GM23338 (cell line): ENCODE measurements at regions not wholly inside any gene's neighbourhood (a gene's known extent, or its start where the extent isn't known, plus 50 kb on each side); places are given as distances from the start of the nearest gene placed in this dataset.

Source experiments
- ATAC-seq: fragments of 200-7000 bp; cut with Tn5 transposase; 3 replicates; pipeline ENCODE4 v1.9.1; 2020
- DNase-seq: peaks from one replicate; pipeline ENCODE4 v3.0.0-alpha.2; 2015; ENCODE audit warnings: low spot score
- H2AFZ ChIP-seq: fragments of 200-600 bp; sonication (generic); 2 replicates; pipeline ENCODE4 v1.8.0; 2016; ENCODE audit warnings: antibody characterized with exemption, mild to moderate bottlenecking, moderate library complexity
- H3F3A ChIP-seq: fragments of 200-600 bp; sonication (generic); replicated peaks from 2 replicates; pipeline ENCODE4 v1.8.0; 2017; ENCODE audit warnings: antibody characterized with exemption, mixed run types, low read depth
- H3K27ac ChIP-seq: fragments of 200-600 bp; sonication (generic); 2 replicates; pipeline ENCODE4 v1.6.1; 2016; ENCODE audit warnings: low read depth
- H3K27me3 ChIP-seq: fragments of 200-600 bp; sonication (generic); 2 replicates; pipeline ENCODE4 v1.8.0; 2016; ENCODE audit warnings: mild to moderate bottlenecking, mixed run types, moderate library complexity; ENCODE audit not compliant: insufficient read depth
- H3K36me3 ChIP-seq: fragments of 200-600 bp; sonication (generic); 2 replicates; pipeline ENCODE4 v1.8.0; 2016; ENCODE audit warnings: mild to moderate bottlenecking; ENCODE audit not compliant: insufficient read depth
- H3K4me1 ChIP-seq: fragments of 200-600 bp; sonication (generic); 2 replicates; pipeline ENCODE4 v1.8.0; 2016; ENCODE audit warnings: mild to moderate bottlenecking, moderate library complexity; ENCODE audit not compliant: insufficient read depth
- H3K4me2 ChIP-seq: fragments of 200-600 bp; sonication (generic); 2 replicates; pipeline ENCODE4 v1.7.1; 2017; ENCODE audit warnings: mixed run types
- H3K4me3 ChIP-seq: fragments of 200-600 bp; sonication (generic); 2 replicates; pipeline ENCODE4 v1.6.1; 2016; ENCODE audit warnings: mixed run types
- H3K79me2 ChIP-seq: fragments of 200-600 bp; sonication (generic); replicated peaks from 2 replicates; pipeline ENCODE4 v1.8.0; 2017; ENCODE audit warnings: mild to moderate bottlenecking; ENCODE audit not compliant: insufficient read depth
- H3K9me2 ChIP-seq: fragments of 200-600 bp; sonication (generic); 2 replicates; pipeline ENCODE4 v1.8.0; 2017; ENCODE audit not compliant: insufficient read depth
- H4K20me1 ChIP-seq: fragments of 200-600 bp; sonication (generic); replicated peaks from 2 replicates; pipeline ENCODE4 v1.8.0; 2017; ENCODE audit warnings: mild to moderate bottlenecking; ENCODE audit not compliant: insufficient read depth
- H3K27ac Mint-ChIP-seq: 2 replicates; pipeline ENCODE4 v1.8.0; 2020; ENCODE audit warnings: inconsistent platforms, mild to moderate bottlenecking, moderate library complexity, mixed read lengths
- H3K27me3 Mint-ChIP-seq: 3 replicates; pipeline ENCODE4 v1.8.0; 2022; ENCODE audit warnings: low read depth, mild to moderate bottlenecking, moderate library complexity, mixed read lengths, inconsistent platforms; ENCODE audit not compliant: insufficient read depth, poor library complexity
- H3K36me3 Mint-ChIP-seq: 3 replicates; pipeline ENCODE4 v1.8.0; 2021; ENCODE audit warnings: low read depth, mild to moderate bottlenecking, inconsistent platforms, moderate library complexity, mixed read lengths
- H3K4me1 Mint-ChIP-seq: 3 replicates; pipeline ENCODE4 v1.8.0; 2020; ENCODE audit warnings: mild to moderate bottlenecking, inconsistent platforms, mixed read lengths
- H3K4me3 Mint-ChIP-seq: 3 replicates; pipeline ENCODE4 v1.8.0; 2021; ENCODE audit warnings: moderate library complexity, mild to moderate bottlenecking, inconsistent platforms, mixed read lengths
- H3K9me3 Mint-ChIP-seq: 3 replicates; pipeline ENCODE4 v1.8.0; 2020; ENCODE audit warnings: moderate library complexity, mild to moderate bottlenecking, inconsistent platforms, mixed read lengths
- CTCF ChIP-seq, 2 experiments: fragments of 200-600 bp in 1 of 2; sonication (generic) in 1 of 2; conservative IDR thresholded peaks; 2 replicates each; pipeline versions ENCODE4 v1.5.1 to v1.6.1; 2016 to 2017; ENCODE audit warnings: antibody characterized with exemption in 2 of 2, low read depth in 2 of 2, mild to moderate bottlenecking in 2 of 2, moderate library complexity in 1 of 2
- ETS1 ChIP-seq: IDR thresholded peaks from 2 replicates; pipeline ENCODE4 v1.6.1; 2016; ENCODE audit warnings: antibody characterized with exemption
- EZH2 ChIP-seq: fragments of 200-600 bp; sonication (generic); IDR thresholded peaks from one replicate; pipeline ENCODE4 v1.8.0; 2017; ENCODE audit warnings: antibody characterized with exemption, mild to moderate bottlenecking, low read depth; ENCODE audit not compliant: unreplicated experiment
- EZH2phosphoT487 ChIP-seq: fragments of 200-600 bp; sonication (generic); IDR thresholded peaks from one replicate; pipeline ENCODE4 v1.8.1; 2018; ENCODE audit warnings: antibody characterized with exemption; ENCODE audit not compliant: unreplicated experiment
- NANOG ChIP-seq: IDR thresholded peaks from 2 replicates; pipeline ENCODE4 v1.6.1; 2016; ENCODE audit warnings: antibody characterized with exemption, borderline replicate concordance
- POLR2AphosphoS5 ChIP-seq: IDR thresholded peaks from 2 replicates; pipeline ENCODE4 v1.6.1; 2016; ENCODE audit warnings: antibody characterized with exemption, low read depth
- REST ChIP-seq: IDR thresholded peaks from one replicate; pipeline ENCODE4 v1.6.1; 2018; ENCODE audit warnings: antibody characterized with exemption; ENCODE audit not compliant: unreplicated experiment
- STAT1 ChIP-seq: IDR thresholded peaks from one replicate; pipeline ENCODE4 v1.6.1; 2016; ENCODE audit warnings: antibody characterized with exemption; ENCODE audit not compliant: unreplicated experiment
- ZNF114 ChIP-seq: fragments of 250-450 bp; sonication (Bioruptor Pico); IDR thresholded peaks from 2 replicates; pipeline ENCODE4 v1.5.0; 2020; ENCODE audit warnings: mild to moderate bottlenecking, moderate library complexity

GRCh38 chr2:221097568-221097915, 474.6 kb downstream of the EPHA4 start:
- Histone ChIP-seq H3F3A (no peaks in the 10 kb centered on the region), H4K20me1 (no peaks in the 10 kb centered on the region), H3K4me2 (no peak overlapping the region), H3K79me2 (no peaks in the 10 kb centered on the region), H3K27ac (no peak overlapping the region), H3K36me3 (no peaks in the 10 kb centered on the region), H3K27me3 (no peaks in the 10 kb centered on the region), H3K9me2 (no peaks in the 10 kb centered on the region), H3K4me3 (no peak overlapping the region), H2AFZ (no peak overlapping the region), H3K4me1 (no peaks in the 10 kb centered on the region)
- H3K4me1 Mint-ChIP-seq: peaks cover 4% of the 10 kb centered on the region; the same call in 1 of the 3 replicates
- no peak overlapping the region for H3K4me3 Mint-ChIP-seq
- ATAC-seq (no peak), DNase-seq (no peak)
- no peaks in the 10 kb centered on the region for H3K27me3 Mint-ChIP-seq
- H3K9me3 Mint-ChIP-seq: no peaks in the 10 kb centered on the region
- TF ChIP-seq ZNF114 (no peak), ETS1 (no peak), REST (no peak), EZH2phosphoT487 (no peak), EZH2 (no peak)
- H3K36me3 Mint-ChIP-seq: no peaks in the 10 kb centered on the region
- H3K27ac Mint-ChIP-seq: no peak overlapping the region

GRCh38 chr2:221097949-221098348, 474.2 kb downstream of the EPHA4 start:
- Histone ChIP-seq H3K9me2 (no peaks in the 10 kb centered on the region), H4K20me1 (no peaks in the 10 kb centered on the region), H3K36me3 (no peaks in the 10 kb centered on the region), H3K27ac (no peak overlapping the region), H3K4me3 (no peak overlapping the region), H3K4me1 (no peaks in the 10 kb centered on the region), H3K27me3 (no peaks in the 10 kb centered on the region), H3K4me2 (no peak overlapping the region), H3K79me2 (no peaks in the 10 kb centered on the region), H3F3A (no peaks in the 10 kb centered on the region), H2AFZ (no peak overlapping the region)
- Mint-ChIP-seq H3K27ac (no peak overlapping the region), H3K9me3 (no peaks in the 10 kb centered on the region), H3K36me3 (no peaks in the 10 kb centered on the region), H3K4me3 (no peak overlapping the region), H3K27me3 (no peaks in the 10 kb centered on the region), H3K4me1 (peaks cover 4% of the 10 kb centered on the region; the same call in 1 of the 3 replicates)
- DNase-seq (no peak), ATAC-seq (no peak)
- no peak for TF ChIP-seq CTCF (conservative IDR thresholded peaks at IDR 0.05; ENCODE audit: low read depth in 2 of 2)
- TF ChIP-seq POLR2AphosphoS5: no peak
- TF ChIP-seq EZH2: no peak
- no peak for TF ChIP-seq NANOG
- no peak for TF ChIP-seq ETS1
- TF ChIP-seq EZH2phosphoT487: no peak
- TF ChIP-seq STAT1: no peak
- no peak for TF ChIP-seq REST
- TF ChIP-seq ZNF114: no peak
